Panc1 (cell line): ENCODE measurements at regions not wholly inside any gene's neighbourhood (a gene's known extent, or its start where the extent isn't known, plus 50 kb on each side); places are given as distances from the start of the nearest gene placed in this dataset.

Experiments
- ATAC-seq: fragments of 200-7000 bp; cut with Tn5 transposase; 2 replicates; pipeline ENCODE4 v1.9.1; 2020; ENCODE audit warnings: mild to moderate bottlenecking, moderate library complexity
- BruUV-seq: library from RNA; stranded (reverse); fragments of 400-500 nt; replicated peaks from 2 replicates; lab custom pipeline; 2021; lab: Mats Ljungman, UMichigan
- CTCF ChIA-PET: fragments of 300-600 bp; sonication (Branson Sonifier 250); formaldehyde crosslinking; loops from one replicate; lab custom pipeline; 2022; ENCODE audit warnings: antibody characterized with exemption; lab: Charles Lee
- POLR2A ChIA-PET: fragments of 300-600 bp; sonication (Branson Sonifier 250); formaldehyde crosslinking; loops from one replicate; lab custom pipeline; 2022; ENCODE audit warnings: antibody characterized with exemption; lab: Charles Lee
- DNase-seq: peaks from one replicate; pipeline ENCODE4 v3.0.0-alpha.2; 2010; ENCODE audit warnings: low read depth, low spot score
- H3K27ac ChIP-seq: 2 replicates; pipeline ENCODE4 v1.5.1; 2011; ENCODE audit warnings: mild to moderate bottlenecking, low read length, inconsistent platforms
- H3K27me3 ChIP-seq: fragments of 200-500 bp; sonication (Bioruptor generic); 2 replicates; pipeline ENCODE4 v1.6.0; 2014; ENCODE audit warnings: low read length, inconsistent platforms; ENCODE audit not compliant: control insufficient read depth, insufficient read depth
- H3K36me3 ChIP-seq: fragments of 200-500 bp; sonication (Bioruptor generic); 2 replicates; pipeline ENCODE4 v1.5.1; 2014; ENCODE audit warnings: inconsistent platforms, mild to moderate bottlenecking, low read length, moderate library complexity; ENCODE audit not compliant: control insufficient read depth, insufficient read depth
- H3K4me1 ChIP-seq: 2 replicates; pipeline ENCODE4 v1.5.1; 2011; ENCODE audit warnings: inconsistent platforms, mild to moderate bottlenecking, low read length, moderate library complexity; ENCODE audit not compliant: control insufficient read depth, insufficient read depth
- H3K4me3 ChIP-seq, 2 experiments: 2 replicates each; pipeline ENCODE4 v1.5.1; 2011 to 2012; ENCODE audit warnings: low read depth in 2 of 2, low read length in 2 of 2, mild to moderate bottlenecking in 2 of 2, inconsistent platforms in 1 of 2, moderate library complexity in 1 of 2
- H3K9me3 ChIP-seq: fragments of 200-500 bp; sonication (Bioruptor generic); 2 replicates; pipeline ENCODE4 v1.5.1; 2014; ENCODE audit warnings: low read depth, mild to moderate bottlenecking, inconsistent platforms, low read length, moderate library complexity; ENCODE audit not compliant: control insufficient read depth, insufficient read depth
- POLR2AphosphoS5 ChIP-seq: IDR thresholded peaks from 2 replicates; pipeline ENCODE4 v1.6.1; 2012; ENCODE audit warnings: mild to moderate bottlenecking, low read depth, low read length, moderate library complexity
- SIN3A ChIP-seq: IDR thresholded peaks from 2 replicates; pipeline ENCODE4 v1.6.1; 2012; ENCODE audit warnings: low read depth, mild to moderate bottlenecking, low read length, moderate library complexity, borderline replicate concordance; ENCODE audit not compliant: insufficient read depth
- TCF7L2 ChIP-seq: IDR thresholded peaks from 2 replicates; pipeline ENCODE4 v1.6.1; 2011; ENCODE audit warnings: mild to moderate bottlenecking, low read depth, low read length, inconsistent platforms
- in situ Hi-C: cut with HindIII; loops from 2 replicates; pipeline ENCODE4 v1.10.0; 2016; ENCODE audit warnings: low sequenced_read_pairs, low pct_unique_long_range_greater_than_20kb
- intact Hi-C: fragments of 100-400 bp; cut with micrococcal nuclease; formaldehyde crosslinking; loops from one replicate; pipeline ENCODE4 v1.10.0; 2022; ENCODE audit not compliant: unreplicated experiment
- TF ChIP-seq, protein P1 (sequence below): fragments of 450-650 bp; IDR thresholded peaks from 2 replicates; pipeline ENCODE4 v1.5.1; 2017; ENCODE audit warnings: mild to moderate bottlenecking
- TF ChIP-seq, protein P2 (sequence below), 2 experiments: IDR thresholded peaks; 2 replicates each; pipeline ENCODE4 v1.6.1; 2011 to 2012; ENCODE audit warnings: low read depth in 2 of 2, control low read depth in 1 of 2, low read length in 1 of 2, mild to moderate bottlenecking in 1 of 2, moderate library complexity in 1 of 2; ENCODE audit not compliant: insufficient read depth in 1 of 2

DNA sequence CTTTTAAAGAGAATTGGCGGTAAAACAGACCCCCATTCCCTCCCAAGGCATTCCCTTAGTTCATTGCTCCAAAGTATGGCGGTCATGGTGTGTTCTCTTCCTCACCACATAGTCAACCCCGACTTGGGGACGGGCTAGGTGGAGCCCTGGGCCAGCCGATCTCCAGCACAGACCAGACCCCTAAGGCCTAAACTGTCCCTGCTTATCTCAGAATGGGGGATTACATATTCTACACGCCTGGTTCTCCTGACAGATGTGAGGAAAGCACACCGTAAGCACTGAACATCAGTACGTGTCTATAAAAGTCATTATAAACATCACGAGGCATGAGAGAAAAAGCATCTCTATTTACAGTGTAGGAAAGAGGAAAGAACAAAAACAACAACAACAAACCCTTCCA, 244.5 kb upstream of the STT3B start:
- ATAC-seq (no peak), DNase-seq (no peak)
- CTCF ChIA-PET, result no interaction called here
- TF ChIP-seq, protein P1, sequence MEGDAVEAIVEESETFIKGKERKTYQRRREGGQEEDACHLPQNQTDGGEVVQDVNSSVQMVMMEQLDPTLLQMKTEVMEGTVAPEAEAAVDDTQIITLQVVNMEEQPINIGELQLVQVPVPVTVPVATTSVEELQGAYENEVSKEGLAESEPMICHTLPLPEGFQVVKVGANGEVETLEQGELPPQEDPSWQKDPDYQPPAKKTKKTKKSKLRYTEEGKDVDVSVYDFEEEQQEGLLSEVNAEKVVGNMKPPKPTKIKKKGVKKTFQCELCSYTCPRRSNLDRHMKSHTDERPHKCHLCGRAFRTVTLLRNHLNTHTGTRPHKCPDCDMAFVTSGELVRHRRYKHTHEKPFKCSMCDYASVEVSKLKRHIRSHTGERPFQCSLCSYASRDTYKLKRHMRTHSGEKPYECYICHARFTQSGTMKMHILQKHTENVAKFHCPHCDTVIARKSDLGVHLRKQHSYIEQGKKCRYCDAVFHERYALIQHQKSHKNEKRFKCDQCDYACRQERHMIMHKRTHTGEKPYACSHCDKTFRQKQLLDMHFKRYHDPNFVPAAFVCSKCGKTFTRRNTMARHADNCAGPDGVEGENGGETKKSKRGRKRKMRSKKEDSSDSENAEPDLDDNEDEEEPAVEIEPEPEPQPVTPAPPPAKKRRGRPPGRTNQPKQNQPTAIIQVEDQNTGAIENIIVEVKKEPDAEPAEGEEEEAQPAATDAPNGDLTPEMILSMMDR, result no peak
- TF ChIP-seq, protein P2, sequence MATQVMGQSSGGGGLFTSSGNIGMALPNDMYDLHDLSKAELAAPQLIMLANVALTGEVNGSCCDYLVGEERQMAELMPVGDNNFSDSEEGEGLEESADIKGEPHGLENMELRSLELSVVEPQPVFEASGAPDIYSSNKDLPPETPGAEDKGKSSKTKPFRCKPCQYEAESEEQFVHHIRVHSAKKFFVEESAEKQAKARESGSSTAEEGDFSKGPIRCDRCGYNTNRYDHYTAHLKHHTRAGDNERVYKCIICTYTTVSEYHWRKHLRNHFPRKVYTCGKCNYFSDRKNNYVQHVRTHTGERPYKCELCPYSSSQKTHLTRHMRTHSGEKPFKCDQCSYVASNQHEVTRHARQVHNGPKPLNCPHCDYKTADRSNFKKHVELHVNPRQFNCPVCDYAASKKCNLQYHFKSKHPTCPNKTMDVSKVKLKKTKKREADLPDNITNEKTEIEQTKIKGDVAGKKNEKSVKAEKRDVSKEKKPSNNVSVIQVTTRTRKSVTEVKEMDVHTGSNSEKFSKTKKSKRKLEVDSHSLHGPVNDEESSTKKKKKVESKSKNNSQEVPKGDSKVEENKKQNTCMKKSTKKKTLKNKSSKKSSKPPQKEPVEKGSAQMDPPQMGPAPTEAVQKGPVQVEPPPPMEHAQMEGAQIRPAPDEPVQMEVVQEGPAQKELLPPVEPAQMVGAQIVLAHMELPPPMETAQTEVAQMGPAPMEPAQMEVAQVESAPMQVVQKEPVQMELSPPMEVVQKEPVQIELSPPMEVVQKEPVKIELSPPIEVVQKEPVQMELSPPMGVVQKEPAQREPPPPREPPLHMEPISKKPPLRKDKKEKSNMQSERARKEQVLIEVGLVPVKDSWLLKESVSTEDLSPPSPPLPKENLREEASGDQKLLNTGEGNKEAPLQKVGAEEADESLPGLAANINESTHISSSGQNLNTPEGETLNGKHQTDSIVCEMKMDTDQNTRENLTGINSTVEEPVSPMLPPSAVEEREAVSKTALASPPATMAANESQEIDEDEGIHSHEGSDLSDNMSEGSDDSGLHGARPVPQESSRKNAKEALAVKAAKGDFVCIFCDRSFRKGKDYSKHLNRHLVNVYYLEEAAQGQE (IDR thresholded peaks at IDR 0.05; ENCODE audit: insufficient read depth in 1 of 2, low read depth in 2 of 2, low read length in 1 of 2), result no peak
- TF ChIP-seq TCF7L2 (no peak), SIN3A (no peak), POLR2AphosphoS5 (no peak)
- Histone ChIP-seq H3K27me3 (no peaks in the 10 kb centered on the region), H3K27ac (no peak overlapping the region), H3K36me3 (no peaks in the 10 kb centered on the region), H3K4me3 (no peak overlapping the region), H3K4me1 (no peaks in the 10 kb centered on the region), H3K9me3 (no peaks in the 10 kb centered on the region)
- in situ Hi-C loops (no loop called here), intact Hi-C loops (no loop called here)
- POLR2A ChIA-PET, result no interaction called here
- no TSS peak for BruUV-seq

DNA sequence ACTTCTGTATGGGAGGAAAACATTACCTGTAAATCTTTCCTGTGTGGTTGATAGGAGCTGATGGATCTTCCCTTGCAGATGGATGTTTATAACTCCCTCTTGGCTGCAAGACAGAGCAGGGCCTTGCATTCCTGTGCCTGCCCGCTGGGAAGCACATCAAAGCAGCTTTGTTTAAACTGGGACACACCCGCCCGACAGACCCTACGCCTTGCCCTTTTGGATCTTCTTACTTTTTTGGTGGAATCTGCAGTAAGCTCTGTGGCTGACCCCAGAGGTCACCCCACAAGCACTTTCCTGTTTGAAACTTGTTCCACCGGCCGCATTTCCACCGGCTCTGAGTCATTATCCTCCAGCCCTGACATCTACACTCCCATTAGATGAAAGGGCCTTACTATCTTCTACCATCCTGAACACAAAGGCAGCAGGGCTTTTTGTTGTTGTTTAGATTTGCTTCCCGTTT, 244.1 kb upstream of the STT3B start:
- TF ChIP-seq SIN3A, result no peak
- ATAC-seq (no peak), DNase-seq (no peak)
- ChIA-PET CTCF (no interaction called here), POLR2A (no interaction called here)
- Histone ChIP-seq H3K9me3 (no peaks in the 10 kb centered on the region), H3K36me3 (no peaks in the 10 kb centered on the region), H3K4me1 (no peaks in the 10 kb centered on the region), H3K27me3 (no peaks in the 10 kb centered on the region), H3K27ac (no peak overlapping the region), H3K4me3 (no peak overlapping the region)
- intact Hi-C loops, result no loop called here
- no TSS peak for BruUV-seq
- in situ Hi-C loops, result no loop called here

DNA sequence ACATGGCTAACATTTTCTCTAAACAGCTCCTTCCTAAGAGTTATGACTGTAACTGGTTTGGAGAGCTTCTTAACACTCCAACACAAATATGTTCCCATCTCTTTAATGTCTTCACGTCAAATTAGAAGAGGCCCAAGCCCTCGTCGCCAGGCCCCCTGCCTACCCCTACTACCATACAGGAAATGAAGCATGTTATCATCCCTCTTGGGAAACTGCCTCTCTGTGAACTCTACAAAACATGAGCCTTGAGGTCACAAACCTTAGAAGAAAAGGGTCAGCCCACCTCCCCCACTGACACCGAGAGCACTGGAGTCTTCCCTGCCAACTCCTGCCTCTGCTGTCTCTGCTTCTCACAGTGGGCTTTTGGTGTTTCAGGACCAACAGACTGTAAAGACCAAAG, 243.1 kb upstream of the STT3B start:
- Histone ChIP-seq H3K4me1 (no peaks in the 10 kb centered on the region), H3K27ac (no peak overlapping the region), H3K36me3 (no peaks in the 10 kb centered on the region), H3K9me3 (no peaks in the 10 kb centered on the region), H3K4me3 (no peak overlapping the region), H3K27me3 (no peaks in the 10 kb centered on the region)
- ATAC-seq, result no peak
- in situ Hi-C loops (no loop called here), intact Hi-C loops (no loop called here)
- ChIA-PET POLR2A (interaction anchor here (0.5 kb wide), 1 partner anchor 356 kb away, joined by 5 read pairs; no protein-coding TSS in a partner anchor), CTCF (no interaction called here)
- no peak for DNase-seq
- no TSS peak for BruUV-seq
- TF ChIP-seq TCF7L2 (no peak), SIN3A (no peak), POLR2AphosphoS5 (no peak)
- TF ChIP-seq, protein P1, result no peak
- TF ChIP-seq, protein P2 (IDR thresholded peaks at IDR 0.05; ENCODE audit: insufficient read depth in 1 of 2, low read depth in 2 of 2, low read length in 1 of 2), result no peak
